ENCODE measurements at regions not wholly inside any gene's neighbourhood (a gene's known extent, or its start where the extent isn't known, plus 50 kb on each side); places are given as distances from the start of the nearest gene placed in this dataset.

- no peaks in the 10 kb centered on the region for H3K36me3 ChIP-seq (ENCODE audit: control insufficient read depth in 2 of 3, insufficient read depth in 3 of 3, low read length in 3 of 3)
- H3K4me1 ChIP-seq (ENCODE audit: control insufficient read depth in 2 of 3, insufficient read depth in 2 of 3, low read depth in 1 of 3, low read length in 3 of 3): no peaks in the 10 kb centered on the region
- FAIRE-seq: no peak
- no peak overlapping the region for H3K27ac ChIP-seq (ENCODE audit: low read depth in 2 of 2, low read length in 2 of 2)
- H3K9ac ChIP-seq (ENCODE audit: low read length in 3 of 3): no peak overlapping the region
- no peaks in the 10 kb centered on the region for H3K27me3 ChIP-seq (ENCODE audit: control insufficient read depth, insufficient read depth, low read length)
- DNase-seq: no peak
- intact Hi-C loops (cut with DNase I): no loop called here
- no peaks in the 10 kb centered on the region for H3K9me3 ChIP-seq (ENCODE audit: control insufficient read depth in 2 of 3, insufficient read depth in 1 of 3, low read length in 3 of 3)
- TF ChIP-seq CTCF (IDR thresholded peaks at IDR 0.05; ENCODE audit: borderline replicate concordance, extremely low read depth, insufficient read depth): no peak
- H3K4me3 ChIP-seq (ENCODE audit: low read length in 3 of 3): no peak overlapping the region
Observed at GRCh38 chr11:134791102-134791501, 379.1 kb upstream of the B3GAT1 start.

- no peaks in the 10 kb centered on the region for H3K4me1 ChIP-seq (ENCODE audit: control insufficient read depth in 2 of 3, insufficient read depth in 2 of 3, low read depth in 1 of 3, low read length in 3 of 3)
- no peak overlapping the region for H3K27ac ChIP-seq (ENCODE audit: low read depth in 2 of 2, low read length in 2 of 2)
- no peaks in the 10 kb centered on the region for H3K36me3 ChIP-seq (ENCODE audit: control insufficient read depth in 2 of 3, insufficient read depth in 3 of 3, low read length in 3 of 3)
- no peak for FAIRE-seq
- H3K9me3 ChIP-seq (ENCODE audit: control insufficient read depth in 2 of 3, insufficient read depth in 1 of 3, low read length in 3 of 3): no peaks in the 10 kb centered on the region
- H3K9ac ChIP-seq (ENCODE audit: low read length in 3 of 3): no peak overlapping the region
- H3K27me3 ChIP-seq (ENCODE audit: control insufficient read depth, insufficient read depth, low read length): no peaks in the 10 kb centered on the region
- H3K4me3 ChIP-seq (ENCODE audit: low read length in 3 of 3): no peak overlapping the region
- no peak for TF ChIP-seq CTCF (IDR thresholded peaks at IDR 0.05; ENCODE audit: borderline replicate concordance, extremely low read depth, insufficient read depth)
- DNase-seq: no peak
- intact Hi-C loops (cut with DNase I): no loop called here
Observed at GRCh38 chr11:134789104-134789503, 377.1 kb upstream of the B3GAT1 start.

GRCh38 chr11:134786636-134787035 is 374.6 kb upstream of the B3GAT1 start:
- Histone ChIP-seq H3K27ac (ENCODE audit: low read depth in 2 of 2, low read length in 2 of 2) (no peak overlapping the region), H3K4me1 (ENCODE audit: control insufficient read depth in 2 of 3, insufficient read depth in 2 of 3, low read depth in 1 of 3, low read length in 3 of 3) (no peaks in the 10 kb centered on the region), H3K4me3 (ENCODE audit: low read length in 3 of 3) (no peak overlapping the region), H3K9ac (ENCODE audit: low read length in 3 of 3) (no peak overlapping the region), H3K27me3 (ENCODE audit: control insufficient read depth, insufficient read depth, low read length) (no peaks in the 10 kb centered on the region), H3K36me3 (ENCODE audit: control insufficient read depth in 2 of 3, insufficient read depth in 3 of 3, low read length in 3 of 3) (no peaks in the 10 kb centered on the region), H3K9me3 (ENCODE audit: control insufficient read depth in 2 of 3, insufficient read depth in 1 of 3, low read length in 3 of 3) (no peaks in the 10 kb centered on the region)
- DNase-seq: no peak
- no peak for TF ChIP-seq CTCF (IDR thresholded peaks at IDR 0.05; ENCODE audit: borderline replicate concordance, extremely low read depth, insufficient read depth)
- FAIRE-seq: no peak
- intact Hi-C loops (cut with DNase I): no loop called here

- Histone ChIP-seq H3K27me3 (ENCODE audit: control insufficient read depth, insufficient read depth, low read length) (no peaks in the 10 kb centered on the region), H3K4me3 (ENCODE audit: low read length in 3 of 3) (no peak overlapping the region), H3K27ac (ENCODE audit: low read depth in 2 of 2, low read length in 2 of 2) (no peak overlapping the region), H3K9ac (ENCODE audit: low read length in 3 of 3) (no peak overlapping the region), H3K4me1 (ENCODE audit: control insufficient read depth in 2 of 3, insufficient read depth in 2 of 3, low read depth in 1 of 3, low read length in 3 of 3) (no peaks in the 10 kb centered on the region), H3K36me3 (ENCODE audit: control insufficient read depth in 2 of 3, insufficient read depth in 3 of 3, low read length in 3 of 3) (no peaks in the 10 kb centered on the region), H3K9me3 (ENCODE audit: control insufficient read depth in 2 of 3, insufficient read depth in 1 of 3, low read length in 3 of 3) (no peaks in the 10 kb centered on the region)
- intact Hi-C loops (cut with DNase I): no loop called here
- TF ChIP-seq CTCF (IDR thresholded peaks at IDR 0.05; ENCODE audit: borderline replicate concordance, extremely low read depth, insufficient read depth): no peak
- FAIRE-seq (no peak), DNase-seq (no peak)
Observed at GRCh38 chr11:134785660-134786284, 373.7 kb upstream of the B3GAT1 start.
